Upper lobe of left lung (tissue), 4 donors: ENCODE measurements at regions not wholly inside any gene's neighbourhood (a gene's known extent, or its start where the extent isn't known, plus 50 kb on each side); places are given as distances from the start of the nearest gene placed in this dataset.

ENCODE experiments used
- CTCF ChIP-seq, 6 experiments: fragments of 450-650 bp in 4 of 6; fragments of 200-600 bp in 2 of 6; sonication (generic) in 2 of 6; IDR thresholded peaks; one replicate each; pipeline ENCODE4 v1.5.1; 2016 to 2019; ENCODE audit warnings: antibody characterized with exemption in 6 of 6
- EP300 ChIP-seq, 4 donors: sonication (generic); formaldehyde crosslinking; IDR thresholded peaks; one replicate each; pipeline ENCODE4 v1.5.1; 2017; ENCODE audit warnings: antibody characterized with exemption in 4 of 4, control low read depth in 2 of 4
- POLR2A ChIP-seq, 4 donors: fragments of 450-650 bp; IDR thresholded peaks; one replicate each; pipeline ENCODE4 v1.5.1; 2016 to 2017; ENCODE audit warnings: antibody characterized with exemption in 4 of 4, mild to moderate bottlenecking in 2 of 4
- POLR2AphosphoS5 ChIP-seq, 2 donors: sonication (generic); formaldehyde crosslinking; IDR thresholded peaks; one replicate each; pipeline ENCODE4 v1.5.1; 2017; ENCODE audit warnings: antibody characterized with exemption in 2 of 2

GRCh38 chr11:122345586-122345985 lies 229.6 kb upstream of the BLID start:
- TF ChIP-seq POLR2AphosphoS5 (IDR thresholded peaks at IDR 0.05) (no peak), CTCF (IDR thresholded peaks at IDR 0.05) (no peak), EP300 (IDR thresholded peaks at IDR 0.05) (no peak), POLR2A (IDR thresholded peaks at IDR 0.05) (no peak)
